GM18508 (cell line): ENCODE measurements at regions not wholly inside any gene's neighbourhood (a gene's known extent, or its start where the extent isn't known, plus 50 kb on each side); places are given as distances from the start of the nearest gene placed in this dataset.
"Not testable (repeated sequence)": the region's sequence is repeated elsewhere in the genome, so short reads cannot be mapped to it uniquely, and the experiment has no call there.

ENCODE experiments used
- ATAC-seq: cut with Tn5 transposase; IDR thresholded peaks from one replicate; pipeline ENCODE4 v1.9.1; 2021; ENCODE audit warnings: moderate number of reproducible peaks; ENCODE audit not compliant: insufficient read depth, unreplicated experiment

GRCh38 chr6:133779916-133780695, 108.8 kb upstream of the TCF21 start:
- ATAC-seq: no peak

GRCh38 chr6:133786016-133786415, 102.9 kb upstream of the TCF21 start:
- ATAC-seq: no peak

DNA sequence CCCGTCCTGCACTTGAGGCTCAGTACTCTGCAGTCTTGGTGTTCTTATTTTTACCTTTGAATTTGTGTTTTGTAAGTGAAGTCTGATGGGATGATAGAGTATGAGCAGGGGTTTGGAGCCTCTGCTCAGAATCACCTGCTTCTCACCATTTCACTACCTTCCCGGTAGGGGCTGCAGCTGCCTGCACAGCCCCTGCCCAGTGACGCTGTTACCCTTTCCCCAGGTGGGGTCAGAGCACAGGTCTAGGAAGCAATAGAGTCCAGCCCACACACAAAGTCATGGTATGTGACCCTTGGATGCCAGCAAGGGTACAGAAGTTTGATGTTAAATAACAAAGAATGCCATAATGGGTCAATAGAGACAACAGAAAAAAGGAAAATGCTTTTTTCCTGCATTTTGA, 101.8 kb upstream of the TCF21 start:
- ATAC-seq: no peak

GRCh38 chr6:133787859-133788505, 100.9 kb upstream of the TCF21 start:
- no peak for ATAC-seq

- no peak for ATAC-seq
Measured at GRCh38 chr6:133788556-133788955, 100.4 kb upstream of the TCF21 start.

DNA sequence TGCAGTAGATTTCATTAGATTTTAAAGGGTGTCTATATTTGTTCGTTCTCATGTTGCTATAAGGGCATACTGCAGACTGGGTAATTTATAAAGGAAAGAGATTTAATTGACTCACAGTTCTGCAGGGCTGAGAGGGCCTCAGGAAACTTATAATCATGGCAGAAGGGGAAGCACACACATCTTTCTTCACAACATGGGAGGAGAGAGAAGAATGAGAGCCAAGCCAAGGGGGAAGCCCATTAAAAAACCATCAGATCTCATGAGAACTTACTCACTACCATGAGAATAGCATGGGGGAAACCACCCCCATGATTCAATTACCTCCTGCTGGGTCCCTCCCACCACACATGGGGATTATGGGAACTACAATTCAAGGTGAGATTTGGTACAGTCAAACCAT, 99.5 kb upstream of the TCF21 start:
- not testable (repeated sequence) for ATAC-seq

DNA sequence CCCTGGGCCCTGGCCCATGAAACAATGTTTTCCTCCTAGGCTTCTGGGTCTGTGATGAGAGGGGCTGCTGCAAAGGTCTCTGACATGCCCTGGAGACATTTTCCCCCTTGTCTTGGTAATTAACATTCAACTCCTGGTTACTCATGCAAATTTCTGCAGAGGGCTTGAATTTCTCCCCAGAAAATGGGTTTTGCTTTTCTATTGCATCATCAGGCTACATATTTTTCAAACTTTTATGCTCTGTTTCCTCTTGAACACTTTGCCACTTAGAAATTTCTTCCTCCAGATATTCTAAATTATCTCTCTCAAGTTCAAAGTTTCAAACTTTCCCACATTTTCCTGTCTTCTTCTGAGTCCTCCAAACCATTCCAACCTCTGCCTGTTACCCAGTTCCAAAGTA, 98.2 kb upstream of the TCF21 start:
- ATAC-seq: not testable (repeated sequence)

DNA sequence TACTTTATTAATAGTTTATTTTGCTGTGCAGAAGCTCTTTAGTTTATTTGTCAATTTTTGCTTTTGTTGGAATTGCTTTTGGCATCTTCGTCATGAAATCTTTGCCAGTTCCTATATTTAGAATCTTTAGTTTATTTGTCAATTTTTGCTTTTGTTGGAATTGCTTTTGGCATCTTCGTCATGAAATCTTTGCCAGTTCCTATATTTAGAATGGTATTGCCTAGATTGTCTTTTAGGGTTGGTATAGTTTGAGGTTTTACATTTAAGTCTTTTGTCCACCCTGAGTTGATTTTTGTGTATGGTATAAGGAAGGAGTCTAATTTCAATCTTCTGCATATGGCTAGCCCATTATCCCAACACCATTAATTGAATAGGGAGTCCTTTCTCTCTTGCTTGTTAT, 93.9 kb upstream of the TCF21 start:
- not testable (repeated sequence) for ATAC-seq

- ATAC-seq: no peak
Measured at GRCh38 chr6:133796235-133796634, 92.7 kb upstream of the TCF21 start.

DNA sequence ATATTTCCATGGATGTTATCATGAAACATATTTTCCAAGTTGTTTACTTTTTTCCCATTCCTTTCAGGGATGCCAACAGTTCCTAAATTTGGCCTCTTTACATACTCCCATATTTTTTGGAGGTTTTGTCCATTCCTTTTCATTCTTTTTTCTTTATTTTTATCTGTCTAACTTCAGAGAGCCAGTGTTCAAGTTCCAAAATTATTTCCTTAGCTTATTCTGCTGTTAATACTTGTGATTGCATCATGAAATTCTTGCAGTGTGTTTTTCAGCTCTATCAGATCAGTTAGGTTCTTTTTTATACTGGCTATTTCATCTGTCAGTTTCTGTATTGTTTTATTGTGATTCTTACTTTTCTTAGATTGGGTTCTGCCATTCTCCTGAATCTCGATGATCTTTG, 89.9 kb upstream of the TCF21 start:
- ATAC-seq: no peak

- no peak for ATAC-seq
Measured at GRCh38 chr6:133802861-133803260, 86.1 kb upstream of the TCF21 start.

GRCh38 chr6:133804265-133804664, 84.6 kb upstream of the TCF21 start:
- no peak for ATAC-seq

GRCh38 chr6:133805876-133806275, 83.0 kb upstream of the TCF21 start:
- no peak for ATAC-seq

DNA sequence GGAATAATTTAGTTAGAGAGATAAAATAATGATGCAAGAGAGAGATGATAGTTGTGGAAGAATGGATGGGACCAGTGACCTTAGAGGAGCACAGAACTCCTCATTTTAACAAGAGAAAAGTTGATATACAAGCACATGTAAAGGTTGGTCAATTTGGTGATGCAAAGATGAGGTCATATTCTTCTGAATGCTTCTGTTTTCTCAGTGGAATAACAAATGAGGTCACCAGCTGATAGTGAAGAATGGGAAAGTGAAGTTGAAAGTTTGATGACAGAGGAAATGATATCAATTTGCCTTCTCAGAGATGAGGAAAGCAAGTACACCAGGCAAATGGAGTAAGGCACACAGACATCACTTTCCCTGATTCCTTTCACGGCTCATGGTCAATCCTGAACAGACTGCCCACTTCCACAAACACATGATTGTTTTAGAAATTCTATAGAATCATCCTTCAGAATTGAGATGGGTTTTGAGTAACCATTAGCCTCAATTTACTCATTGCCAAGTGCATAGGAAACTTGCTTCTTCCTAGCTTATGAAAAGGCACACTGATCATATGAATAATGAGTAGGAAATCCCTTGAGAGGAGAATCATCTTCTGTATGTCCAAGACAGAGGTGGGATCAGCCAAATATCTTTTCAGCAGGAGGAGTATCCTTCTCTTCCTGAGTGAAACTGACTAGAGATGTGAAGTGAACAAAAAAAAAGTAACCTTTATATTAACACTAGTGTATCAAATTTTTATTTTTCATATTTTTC, 82.4 kb upstream of the TCF21 start:
- ATAC-seq: no peak

- no peak for ATAC-seq
Measured at GRCh38 chr6:133807501-133807900, 81.4 kb upstream of the TCF21 start.

- ATAC-seq: no peak
Measured at GRCh38 chr6:133809406-133809805, 79.5 kb upstream of the TCF21 start.

DNA sequence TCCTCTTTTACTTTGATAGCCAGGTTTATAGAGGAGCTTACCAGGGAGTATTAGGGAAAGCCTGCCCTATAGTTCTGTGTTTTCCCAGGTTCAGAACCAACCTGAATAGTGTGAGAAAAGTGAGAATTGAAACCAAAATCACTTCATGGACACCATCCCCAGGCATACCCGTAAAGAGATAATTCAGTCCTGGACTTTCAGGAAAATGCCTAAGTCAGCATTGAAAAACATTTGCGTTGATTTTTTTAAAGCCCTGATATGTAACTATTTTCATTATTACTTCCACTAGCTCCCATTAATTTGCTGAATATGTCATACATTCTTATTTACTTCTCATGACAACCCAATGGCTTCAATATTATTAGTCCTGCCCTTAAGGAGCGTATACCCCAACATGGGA, 77.4 kb upstream of the TCF21 start:
- no peak for ATAC-seq

GRCh38 chr6:133812446-133812845, 76.5 kb upstream of the TCF21 start:
- ATAC-seq: not testable (repeated sequence)

GRCh38 chr6:133814238-133814637, 74.7 kb upstream of the TCF21 start:
- no peak for ATAC-seq

GRCh38 chr6:133814797-133815196, 74.1 kb upstream of the TCF21 start:
- no peak for ATAC-seq

GRCh38 chr6:133815313-133815712, 73.6 kb upstream of the TCF21 start:
- ATAC-seq: no peak
